GM12873 (cell line): ENCODE measurements at regions not wholly inside any gene's neighbourhood (a gene's known extent, or its start where the extent isn't known, plus 50 kb on each side); places are given as distances from the start of the nearest gene placed in this dataset.

Experiments
- TF ChIP-seq, protein P1 (sequence below): IDR thresholded peaks from 2 replicates; pipeline ENCODE4 v1.5.1; 2012; ENCODE audit warnings: low read depth, mild to moderate bottlenecking, moderate library complexity, low read length, control low read depth; ENCODE audit not compliant: insufficient read depth; ENCODE audit errors: missing control alignments

- TF ChIP-seq, protein P1, sequence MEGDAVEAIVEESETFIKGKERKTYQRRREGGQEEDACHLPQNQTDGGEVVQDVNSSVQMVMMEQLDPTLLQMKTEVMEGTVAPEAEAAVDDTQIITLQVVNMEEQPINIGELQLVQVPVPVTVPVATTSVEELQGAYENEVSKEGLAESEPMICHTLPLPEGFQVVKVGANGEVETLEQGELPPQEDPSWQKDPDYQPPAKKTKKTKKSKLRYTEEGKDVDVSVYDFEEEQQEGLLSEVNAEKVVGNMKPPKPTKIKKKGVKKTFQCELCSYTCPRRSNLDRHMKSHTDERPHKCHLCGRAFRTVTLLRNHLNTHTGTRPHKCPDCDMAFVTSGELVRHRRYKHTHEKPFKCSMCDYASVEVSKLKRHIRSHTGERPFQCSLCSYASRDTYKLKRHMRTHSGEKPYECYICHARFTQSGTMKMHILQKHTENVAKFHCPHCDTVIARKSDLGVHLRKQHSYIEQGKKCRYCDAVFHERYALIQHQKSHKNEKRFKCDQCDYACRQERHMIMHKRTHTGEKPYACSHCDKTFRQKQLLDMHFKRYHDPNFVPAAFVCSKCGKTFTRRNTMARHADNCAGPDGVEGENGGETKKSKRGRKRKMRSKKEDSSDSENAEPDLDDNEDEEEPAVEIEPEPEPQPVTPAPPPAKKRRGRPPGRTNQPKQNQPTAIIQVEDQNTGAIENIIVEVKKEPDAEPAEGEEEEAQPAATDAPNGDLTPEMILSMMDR: no peak
Measured at GRCh38 chr9:108002371-108002956, 512.9 kb upstream of the KLF4 start.

- TF ChIP-seq, protein P1: no peak
Measured at GRCh38 chr9:108001237-108001636, 511.7 kb upstream of the KLF4 start.

DNA sequence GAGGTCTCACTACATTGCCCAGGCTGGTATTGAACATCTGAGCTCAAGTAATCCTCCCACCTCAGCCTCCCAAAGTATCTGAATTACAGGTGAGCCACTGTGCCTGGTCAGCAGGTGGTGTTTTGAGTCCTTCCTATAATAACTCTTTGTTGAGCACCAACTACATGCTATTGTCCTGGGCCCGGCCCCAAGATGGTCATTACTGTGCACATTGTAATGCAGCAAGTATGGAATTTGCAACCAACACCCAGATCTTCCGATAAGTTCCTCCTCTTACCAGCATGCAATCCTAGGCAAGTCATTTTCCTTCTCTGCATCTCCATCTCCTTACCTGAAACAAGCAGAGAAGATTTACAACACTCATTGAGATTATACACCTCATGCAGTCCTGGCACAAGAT, 510.3 kb upstream of the KLF4 start:
- TF ChIP-seq, protein P1: no peak

GRCh38 chr9:107999011-107999410, 509.4 kb upstream of the KLF4 start:
- TF ChIP-seq, protein P1: no peak

- TF ChIP-seq, protein P1: no peak
Measured at GRCh38 chr9:107994648-107995047, 505.1 kb upstream of the KLF4 start.

DNA sequence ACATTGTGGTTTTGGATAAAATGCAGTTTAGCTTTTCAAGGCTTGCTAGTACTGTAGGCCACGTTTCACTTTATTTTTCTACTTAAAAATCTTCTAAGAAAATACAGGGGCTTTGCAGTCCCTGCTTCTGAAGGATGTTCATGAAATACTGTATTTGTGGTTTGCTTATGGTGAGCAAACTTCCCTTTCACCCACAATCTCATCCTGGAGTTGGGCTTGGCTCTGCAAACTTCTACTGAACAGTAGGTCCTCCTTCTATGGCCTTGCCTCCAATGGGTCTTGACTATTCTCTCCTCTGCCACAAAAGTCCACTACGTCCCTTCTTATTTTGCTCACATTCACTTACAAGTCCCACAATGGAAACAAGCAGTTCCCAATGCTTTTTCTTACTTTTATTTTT, 502.7 kb upstream of the KLF4 start:
- TF ChIP-seq, protein P1: no peak

- TF ChIP-seq, protein P1: no peak
Measured at GRCh38 chr9:107991581-107991980, 502.0 kb upstream of the KLF4 start.
